NCI-H2227 (cell line): ENCODE measurements at regions not wholly inside any gene's neighbourhood (a gene's known extent, or its start where the extent isn't known, plus 50 kb on each side); places are given as distances from the start of the nearest gene placed in this dataset.

Experiments used
- DNase-seq: peaks from one replicate; lab custom pipeline; 2025; ENCODE audit not compliant: unreplicated experiment; lab: John Stamatoyannopoulos, UW

GRCh38 chr1:106613068-106613467 is 443.4 kb upstream of the PRMT6 start:
- no peak for DNase-seq

- DNase-seq = no peak
Measured at GRCh38 chr1:106613861-106614260, 442.6 kb upstream of the PRMT6 start.

GRCh38 chr1:106615473-106615872 is 441.0 kb upstream of the PRMT6 start:
- no peak for DNase-seq

- no peak for DNase-seq
Measured at GRCh38 chr1:106619080-106619826, 437.2 kb upstream of the PRMT6 start.

GRCh38 chr1:106619827-106620134 is 436.7 kb upstream of the PRMT6 start:
- DNase-seq = no peak

- DNase-seq = no peak
Measured at GRCh38 chr1:106620521-106620954, 435.9 kb upstream of the PRMT6 start.

- no peak for DNase-seq
Measured at GRCh38 chr1:106621853-106622252, 434.6 kb upstream of the PRMT6 start.

- DNase-seq = no peak
Measured at GRCh38 chr1:106637566-106637965, 418.9 kb upstream of the PRMT6 start.

GRCh38 chr1:106646261-106646784 is 410.2 kb upstream of the PRMT6 start:
- DNase-seq = no peak

GRCh38 chr1:106646816-106647215 is 409.7 kb upstream of the PRMT6 start:
- no peak for DNase-seq

GRCh38 chr1:106651028-106651762 is 405.3 kb upstream of the PRMT6 start:
- no peak for DNase-seq

GRCh38 chr1:106659490-106660244 is 396.8 kb upstream of the PRMT6 start:
- DNase-seq = no peak

- no peak for DNase-seq
Measured at GRCh38 chr1:106675558-106675957, 380.9 kb upstream of the PRMT6 start.

GRCh38 chr1:106676021-106676420 is 380.5 kb upstream of the PRMT6 start:
- DNase-seq = no peak

GRCh38 chr1:106677181-106677580 is 379.3 kb upstream of the PRMT6 start:
- DNase-seq = no peak

- no peak for DNase-seq
Measured at GRCh38 chr1:106677721-106678120, 378.8 kb upstream of the PRMT6 start.

- no peak for DNase-seq
Measured at GRCh38 chr1:106678279-106679050, 378.0 kb upstream of the PRMT6 start.

- no peak for DNase-seq
Measured at GRCh38 chr1:106680216-106680615, 376.3 kb upstream of the PRMT6 start.

GRCh38 chr1:106680776-106681344 is 375.6 kb upstream of the PRMT6 start:
- no peak for DNase-seq

GRCh38 chr1:106681939-106682522 is 374.4 kb upstream of the PRMT6 start:
- DNase-seq = no peak
